HG03575 (cell line): ENCODE measurements at regions not wholly inside any gene's neighbourhood (a gene's known extent, or its start where the extent isn't known, plus 50 kb on each side); places are given as distances from the start of the nearest gene placed in this dataset.
"Not testable (repeated sequence)": the region's sequence is repeated elsewhere in the genome, so short reads cannot be mapped to it uniquely, and the experiment has no call there.

ENCODE experiments used
- ATAC-seq: cut with Tn5 transposase; IDR thresholded peaks from one replicate; pipeline ENCODE4 v1.9.1; 2021; ENCODE audit not compliant: unreplicated experiment, insufficient number of reproducible peaks, low FRiP score; ENCODE audit errors: extremely low read depth

GRCh38 chr22:49699928-49700498 lies 127.7 kb downstream of the BRD1 start:
- no peak for ATAC-seq

- ATAC-seq, result no peak
These were observed 128.2 kb downstream of the BRD1 start for GRCh38 chr22:49699476-49699875.

- ATAC-seq, result not testable (repeated sequence)
These were observed 129.1 kb downstream of the BRD1 start for GRCh38 chr22:49698616-49699015.

GRCh38 chr22:49697047-49697446 lies 130.6 kb downstream of the BRD1 start:
- ATAC-seq, result no peak

- ATAC-seq, result no peak
These were observed 133.0 kb downstream of the BRD1 start for GRCh38 chr22:49694462-49695260.

- no peak for ATAC-seq
These were observed 133.8 kb downstream of the BRD1 start for GRCh38 chr22:49693848-49694247.

- ATAC-seq, result no peak
These were observed 134.3 kb downstream of the BRD1 start for GRCh38 chr22:49693416-49693815.

GRCh38 chr22:49692499-49693225 lies 135.0 kb downstream of the BRD1 start:
- no peak for ATAC-seq

GRCh38 chr22:49691256-49691655 lies 136.4 kb downstream of the BRD1 start:
- ATAC-seq, result no peak

GRCh38 chr22:49690454-49690853 lies 137.2 kb downstream of the BRD1 start:
- ATAC-seq, result no peak

- no peak for ATAC-seq
These were observed 137.8 kb downstream of the BRD1 start for GRCh38 chr22:49689858-49690257.

- ATAC-seq, result no peak
These were observed 138.4 kb downstream of the BRD1 start for GRCh38 chr22:49689255-49689770.

GRCh38 chr22:49688516-49689254 lies 139.0 kb downstream of the BRD1 start:
- no peak for ATAC-seq

- ATAC-seq, result no peak
These were observed 139.7 kb downstream of the BRD1 start for GRCh38 chr22:49687786-49688515.

- ATAC-seq, result no peak
These were observed 140.3 kb downstream of the BRD1 start for GRCh38 chr22:49687333-49687732.

GRCh38 chr22:49686495-49687219 lies 141.0 kb downstream of the BRD1 start:
- ATAC-seq, result no peak

- ATAC-seq, result no peak
These were observed 142.0 kb downstream of the BRD1 start for GRCh38 chr22:49685686-49686085.

GRCh38 chr22:49685116-49685515 lies 142.6 kb downstream of the BRD1 start:
- no peak for ATAC-seq
